ENCODE measurements at regions not wholly inside any gene's neighbourhood (a gene's known extent, or its start where the extent isn't known, plus 50 kb on each side); places are given as distances from the start of the nearest gene placed in this dataset.

- Mint-ChIP-seq H3K27me3 (ENCODE audit: unreplicated experiment) (no peaks in the 10 kb centered on the region), H3K9me3 (ENCODE audit: unreplicated experiment) (peaks cover 14% of the 10 kb centered on the region), H3K27ac (ENCODE audit: unreplicated experiment) (no peak overlapping the region), H3K4me3 (ENCODE audit: unreplicated experiment) (no peak overlapping the region), H3K36me3 (ENCODE audit: unreplicated experiment) (no peaks in the 10 kb centered on the region), H3K4me1 (ENCODE audit: unreplicated experiment) (no peaks in the 10 kb centered on the region)
- no peak for DNase-seq (ENCODE audit: extremely low spot score, unreplicated experiment)
- TF ChIP-seq, protein P1, sequence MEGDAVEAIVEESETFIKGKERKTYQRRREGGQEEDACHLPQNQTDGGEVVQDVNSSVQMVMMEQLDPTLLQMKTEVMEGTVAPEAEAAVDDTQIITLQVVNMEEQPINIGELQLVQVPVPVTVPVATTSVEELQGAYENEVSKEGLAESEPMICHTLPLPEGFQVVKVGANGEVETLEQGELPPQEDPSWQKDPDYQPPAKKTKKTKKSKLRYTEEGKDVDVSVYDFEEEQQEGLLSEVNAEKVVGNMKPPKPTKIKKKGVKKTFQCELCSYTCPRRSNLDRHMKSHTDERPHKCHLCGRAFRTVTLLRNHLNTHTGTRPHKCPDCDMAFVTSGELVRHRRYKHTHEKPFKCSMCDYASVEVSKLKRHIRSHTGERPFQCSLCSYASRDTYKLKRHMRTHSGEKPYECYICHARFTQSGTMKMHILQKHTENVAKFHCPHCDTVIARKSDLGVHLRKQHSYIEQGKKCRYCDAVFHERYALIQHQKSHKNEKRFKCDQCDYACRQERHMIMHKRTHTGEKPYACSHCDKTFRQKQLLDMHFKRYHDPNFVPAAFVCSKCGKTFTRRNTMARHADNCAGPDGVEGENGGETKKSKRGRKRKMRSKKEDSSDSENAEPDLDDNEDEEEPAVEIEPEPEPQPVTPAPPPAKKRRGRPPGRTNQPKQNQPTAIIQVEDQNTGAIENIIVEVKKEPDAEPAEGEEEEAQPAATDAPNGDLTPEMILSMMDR (IDR thresholded peaks at IDR 0.05) = no peak
These were observed 86.9 kb downstream of the MACIR start for GRCh38 chr5:103345461-103345860.

DNA sequence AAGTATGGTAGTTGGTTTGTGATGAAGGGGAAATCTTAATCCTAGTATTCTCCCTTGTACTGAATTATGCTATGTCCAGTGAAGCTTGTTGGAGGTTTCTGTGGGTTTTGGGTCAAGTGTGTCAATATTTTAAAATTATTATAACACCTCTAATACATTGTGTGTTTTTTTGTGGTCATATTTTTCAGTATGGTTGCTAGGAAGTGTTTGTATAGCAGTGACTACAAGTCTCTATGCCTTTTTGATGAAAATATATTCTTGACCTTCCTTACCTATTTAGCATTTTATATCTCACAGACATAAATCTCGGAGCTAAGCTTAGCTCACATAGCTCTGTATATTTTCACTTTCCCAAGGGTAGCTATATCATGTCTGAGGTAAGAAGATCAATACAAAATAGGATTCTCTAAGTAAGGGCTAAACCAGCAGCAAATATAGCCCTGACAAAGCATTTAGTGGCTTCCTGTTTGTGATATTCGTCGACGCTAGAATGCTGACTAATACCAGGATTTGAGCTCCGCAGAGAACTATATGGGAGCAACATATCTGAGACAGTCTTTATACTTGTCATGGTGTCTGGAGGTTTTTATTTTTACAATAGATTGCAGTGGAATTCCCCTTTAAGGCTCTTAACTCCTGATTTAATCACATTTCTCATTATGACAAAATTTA, 82.3 kb downstream of the MACIR start:
- Mint-ChIP-seq H3K4me3 (ENCODE audit: unreplicated experiment) (no peak overlapping the region), H3K27ac (ENCODE audit: unreplicated experiment) (no peak overlapping the region)

DNA sequence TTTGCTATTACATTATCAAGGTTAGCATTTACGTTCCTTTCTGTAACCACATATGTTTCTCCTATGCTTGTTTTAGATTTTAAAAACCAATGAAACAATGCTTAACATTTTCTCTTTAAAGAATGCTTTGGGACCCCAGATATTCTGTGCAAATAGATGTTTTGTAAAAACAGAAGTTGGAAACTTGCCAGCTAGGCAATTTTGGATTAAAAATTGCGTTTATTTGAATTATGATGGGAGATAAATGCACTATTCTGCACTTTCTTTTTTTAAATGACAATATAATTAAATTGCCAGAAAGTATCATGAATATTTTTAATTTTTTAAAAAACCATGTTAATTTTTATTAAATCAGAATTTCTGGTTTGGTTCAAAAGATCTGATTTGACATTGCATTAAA, 81.6 kb downstream of the MACIR start:
- Mint-ChIP-seq H3K9me3 (ENCODE audit: unreplicated experiment) (peaks cover 14% of the 10 kb centered on the region), H3K27ac (ENCODE audit: unreplicated experiment) (no peak overlapping the region), H3K4me1 (ENCODE audit: unreplicated experiment) (no peaks in the 10 kb centered on the region), H3K4me3 (ENCODE audit: unreplicated experiment) (no peak overlapping the region), H3K36me3 (ENCODE audit: unreplicated experiment) (no peaks in the 10 kb centered on the region), H3K27me3 (ENCODE audit: unreplicated experiment) (no peaks in the 10 kb centered on the region)
- no peak for DNase-seq (ENCODE audit: extremely low spot score, unreplicated experiment)
- TF ChIP-seq, protein P1 (IDR thresholded peaks at IDR 0.05) = no peak

More for the DNA sequence above, 82.3 kb downstream of the MACIR start:
- DNase-seq (ENCODE audit: extremely low spot score, unreplicated experiment) = no peak
- TF ChIP-seq, protein P1 (IDR thresholded peaks at IDR 0.05) = no peak
- Mint-ChIP-seq H3K9me3 (ENCODE audit: unreplicated experiment) (peaks cover 14% of the 10 kb centered on the region), H3K4me1 (ENCODE audit: unreplicated experiment) (no peaks in the 10 kb centered on the region), H3K27me3 (ENCODE audit: unreplicated experiment) (no peaks in the 10 kb centered on the region), H3K36me3 (ENCODE audit: unreplicated experiment) (no peaks in the 10 kb centered on the region)

GRCh38 chr5:103336941-103337340, 78.4 kb downstream of the MACIR start:
- TF ChIP-seq, protein P1 (IDR thresholded peaks at IDR 0.05) = no peak
- Mint-ChIP-seq H3K9me3 (ENCODE audit: unreplicated experiment) (peaks cover 3% of the 10 kb centered on the region), H3K27ac (ENCODE audit: unreplicated experiment) (no peak overlapping the region), H3K36me3 (ENCODE audit: unreplicated experiment) (no peaks in the 10 kb centered on the region), H3K4me1 (ENCODE audit: unreplicated experiment) (no peaks in the 10 kb centered on the region), H3K27me3 (ENCODE audit: unreplicated experiment) (no peaks in the 10 kb centered on the region), H3K4me3 (ENCODE audit: unreplicated experiment) (no peak overlapping the region)
- no peak for DNase-seq (ENCODE audit: extremely low spot score, unreplicated experiment)

DNA sequence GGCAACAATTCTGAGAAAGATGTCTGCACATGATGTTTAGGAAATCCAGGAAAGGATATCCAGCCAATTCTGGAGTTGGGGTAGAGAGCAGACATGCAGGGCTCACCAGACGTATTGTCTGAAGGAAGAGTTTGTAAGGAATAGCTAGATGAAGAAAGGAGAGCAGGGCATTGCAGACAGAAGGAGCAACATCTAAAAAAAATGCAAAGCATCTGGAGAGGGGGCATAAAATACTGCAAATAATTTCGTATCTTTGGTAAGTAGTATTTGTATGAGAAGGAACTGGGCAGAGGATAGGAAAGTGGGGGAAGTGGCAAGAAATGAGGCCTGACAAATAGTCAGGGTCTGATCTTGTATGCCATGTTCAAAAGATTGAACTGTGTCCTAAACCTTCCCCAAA, 74.8 kb downstream of the MACIR start:
- Mint-ChIP-seq H3K27ac (ENCODE audit: unreplicated experiment) (no peak overlapping the region), H3K27me3 (ENCODE audit: unreplicated experiment) (no peaks in the 10 kb centered on the region), H3K4me1 (ENCODE audit: unreplicated experiment) (no peaks in the 10 kb centered on the region), H3K36me3 (ENCODE audit: unreplicated experiment) (no peaks in the 10 kb centered on the region), H3K4me3 (ENCODE audit: unreplicated experiment) (no peak overlapping the region), H3K9me3 (ENCODE audit: unreplicated experiment) (no peaks in the 10 kb centered on the region)
- no peak for DNase-seq (ENCODE audit: extremely low spot score, unreplicated experiment)
- TF ChIP-seq, protein P1 (IDR thresholded peaks at IDR 0.05) = no peak

Data from osteocyte (in vitro differentiated cells).